HEK293 (cell line): ENCODE measurements at regions not wholly inside any gene's neighbourhood (a gene's known extent, or its start where the extent isn't known, plus 50 kb on each side); places are given as distances from the start of the nearest gene placed in this dataset.

Experiments
- CTCF ChIA-PET: fragments of 350-600 bp; formaldehyde crosslinking; extraction: SDS; loops from one replicate; lab custom pipeline; 2021; ENCODE audit warnings: antibody characterized with exemption; lab: Yijun Ruan, JAX
- POLR2A ChIA-PET: fragments of 300-600 bp; formaldehyde crosslinking; extraction: SDS; loops from one replicate; lab custom pipeline; 2020; ENCODE audit warnings: antibody characterized with exemption, inconsistent platforms; lab: Yijun Ruan, JAX
- H3K27ac ChIP-seq: fragments of 200-500 bp; sonication (Bioruptor generic); 2 replicates; pipeline ENCODE4 v1.5.1; 2014; ENCODE audit warnings: low read depth, low read length, control low read depth, inconsistent platforms; ENCODE audit errors: extremely low read depth
- H3K36me3 ChIP-seq, 2 experiments: fragments of 200-500 bp in 1 of 2; sonication (Bioruptor generic) in 1 of 2; 1 replicate in 1 of 2; 2 replicates in 1 of 2; pipeline ENCODE4 v1.5.1; 2014 to 2017; ENCODE audit warnings: inconsistent platforms in 2 of 2, low read length in 2 of 2; ENCODE audit not compliant: control insufficient read depth in 2 of 2, insufficient read depth in 1 of 2
- H3K4me1 ChIP-seq: fragments of 200-500 bp; sonication (Bioruptor generic); 2 replicates; pipeline ENCODE4 v1.5.1; 2014; ENCODE audit warnings: mild to moderate bottlenecking, low read length, inconsistent platforms; ENCODE audit not compliant: control insufficient read depth, insufficient read depth
- H3K4me3 ChIP-seq: 2 replicates; pipeline ENCODE4 v1.5.1; 2011; ENCODE audit warnings: low read depth, mild to moderate bottlenecking, control low read depth, low read length, moderate library complexity
- H3K9me3 ChIP-seq: fragments of 200-500 bp; sonication (Bioruptor generic); 2 replicates; pipeline ENCODE4 v1.5.1; 2014; ENCODE audit warnings: low read depth, low read length, inconsistent platforms; ENCODE audit not compliant: control insufficient read depth, insufficient read depth
- EGR2 ChIP-seq: fragments of 450-650 bp; formaldehyde crosslinking; IDR thresholded peaks from 2 replicates; pipeline ENCODE4 v1.5.1; 2016; ENCODE audit warnings: low read depth, missing biosample characterization, missing genetic modification characterization
- GLIS2 ChIP-seq: fragments of 450-650 bp; formaldehyde crosslinking; IDR thresholded peaks from 2 replicates; pipeline ENCODE4 v1.5.1; 2016; ENCODE audit warnings: missing biosample characterization, missing genetic modification characterization
- HOXA7 ChIP-seq: sonication (generic); formaldehyde crosslinking; IDR thresholded peaks from 2 replicates; pipeline ENCODE4 v1.8.1; 2022; ENCODE audit warnings: missing genetic modification reagents, borderline replicate concordance
- IKZF3 ChIP-seq: fragments of 450-650 bp; IDR thresholded peaks from 2 replicates; pipeline ENCODE4 v1.5.0; 2018; ENCODE audit warnings: missing biosample characterization, mild to moderate bottlenecking, missing genetic modification characterization, moderate library complexity
- MZF1 ChIP-seq: fragments of 450-650 bp; formaldehyde crosslinking; IDR thresholded peaks from 2 replicates; pipeline ENCODE4 v1.5.1; 2017; ENCODE audit warnings: missing biosample characterization, missing genetic modification characterization, borderline replicate concordance
- PRDM1 ChIP-seq: fragments of 450-650 bp; formaldehyde crosslinking; IDR thresholded peaks from 2 replicates; pipeline ENCODE4; 2016; ENCODE audit warnings: missing biosample characterization, missing genetic modification characterization
- SP3 ChIP-seq: fragments of 450-650 bp; formaldehyde crosslinking; IDR thresholded peaks from 2 replicates; pipeline ENCODE4 v1.5.1; 2016; ENCODE audit warnings: missing biosample characterization, missing genetic modification characterization
- WT1 ChIP-seq: fragments of 450-650 bp; formaldehyde crosslinking; IDR thresholded peaks from 2 replicates; pipeline ENCODE4 v1.5.1; 2016; ENCODE audit warnings: missing biosample characterization, missing genetic modification characterization
- ZBTB20 ChIP-seq: fragments of 450-650 bp; formaldehyde crosslinking; IDR thresholded peaks from 2 replicates; pipeline ENCODE4 v1.5.1; 2016; ENCODE audit warnings: missing biosample characterization, missing genetic modification characterization
- ZEB2 ChIP-seq: fragments of 450-650 bp; formaldehyde crosslinking; IDR thresholded peaks from 2 replicates; pipeline ENCODE4 v1.5.1; 2016; ENCODE audit warnings: missing biosample characterization, missing genetic modification characterization
- ZFP3 ChIP-seq: fragments of 450-650 bp; formaldehyde crosslinking; IDR thresholded peaks from 2 replicates; pipeline ENCODE4 v1.5.1; 2016; ENCODE audit warnings: low read depth, missing biosample characterization, missing genetic modification characterization
- ZNF157 ChIP-seq: fragments of 450-650 bp; formaldehyde crosslinking; IDR thresholded peaks from 2 replicates; pipeline ENCODE4 v1.5.1; 2016; ENCODE audit warnings: missing biosample characterization, missing genetic modification characterization
- ZNF324 ChIP-seq: fragments of 450-650 bp; formaldehyde crosslinking; IDR thresholded peaks from 2 replicates; pipeline ENCODE4 v1.5.1; 2016; ENCODE audit warnings: missing biosample characterization, missing genetic modification characterization
- ZNF394 ChIP-seq: fragments of 450-650 bp; formaldehyde crosslinking; IDR thresholded peaks from 2 replicates; pipeline ENCODE4 v1.5.1; 2016; ENCODE audit warnings: missing biosample characterization, missing genetic modification characterization, mild to moderate bottlenecking, moderate library complexity, borderline replicate concordance
- ZNF404 ChIP-seq: fragments of 450-650 bp; formaldehyde crosslinking; IDR thresholded peaks from 2 replicates; pipeline ENCODE4 v1.5.1; 2017; ENCODE audit warnings: missing biosample characterization, missing genetic modification characterization
- ZNF433 ChIP-seq: fragments of 450-650 bp; formaldehyde crosslinking; IDR thresholded peaks from 2 replicates; pipeline ENCODE4 v1.5.1; 2016; ENCODE audit warnings: missing biosample characterization, missing genetic modification characterization, low read depth
- ZNF514 ChIP-seq: fragments of 450-650 bp; formaldehyde crosslinking; IDR thresholded peaks from 2 replicates; pipeline ENCODE4 v1.5.1; 2016; ENCODE audit warnings: missing biosample characterization, missing genetic modification characterization
- ZNF621 ChIP-seq: fragments of 450-650 bp; formaldehyde crosslinking; IDR thresholded peaks from 2 replicates; pipeline ENCODE4 v1.5.1; 2017; ENCODE audit warnings: missing biosample characterization, missing genetic modification characterization
- ZNF639 ChIP-seq: fragments of 450-650 bp; formaldehyde crosslinking; IDR thresholded peaks from 2 replicates; pipeline ENCODE4 v1.5.1; 2016; ENCODE audit warnings: missing biosample characterization, missing genetic modification characterization
- ZNF660 ChIP-seq: fragments of 450-650 bp; IDR thresholded peaks from 2 replicates; pipeline ENCODE4 v1.5.1; 2018; ENCODE audit warnings: missing biosample characterization, mild to moderate bottlenecking, missing genetic modification characterization
- ZNF777 ChIP-seq: fragments of 450-650 bp; formaldehyde crosslinking; IDR thresholded peaks from 2 replicates; pipeline ENCODE4 v1.5.1; 2017; ENCODE audit warnings: missing biosample characterization, missing genetic modification characterization, borderline replicate concordance
- ZNF791 ChIP-seq: fragments of 450-650 bp; formaldehyde crosslinking; IDR thresholded peaks from 2 replicates; pipeline ENCODE4 v1.5.1; 2016; ENCODE audit warnings: missing biosample characterization, missing genetic modification characterization
- ZXDB ChIP-seq: fragments of 450-650 bp; formaldehyde crosslinking; IDR thresholded peaks from 2 replicates; pipeline ENCODE4 v1.5.1; 2016; ENCODE audit warnings: missing biosample characterization, missing genetic modification characterization
- TF ChIP-seq, protein P1 (sequence below): fragments of 450-650 bp; formaldehyde crosslinking; IDR thresholded peaks from 2 replicates; pipeline ENCODE4 v1.5.1; 2016; ENCODE audit warnings: missing biosample characterization, missing genetic modification characterization
- TF ChIP-seq, protein P2 (sequence below): IDR thresholded peaks from 2 replicates; pipeline ENCODE4 v1.6.1; 2011; ENCODE audit warnings: mild to moderate bottlenecking, low read depth, low read length, borderline replicate concordance

DNA sequence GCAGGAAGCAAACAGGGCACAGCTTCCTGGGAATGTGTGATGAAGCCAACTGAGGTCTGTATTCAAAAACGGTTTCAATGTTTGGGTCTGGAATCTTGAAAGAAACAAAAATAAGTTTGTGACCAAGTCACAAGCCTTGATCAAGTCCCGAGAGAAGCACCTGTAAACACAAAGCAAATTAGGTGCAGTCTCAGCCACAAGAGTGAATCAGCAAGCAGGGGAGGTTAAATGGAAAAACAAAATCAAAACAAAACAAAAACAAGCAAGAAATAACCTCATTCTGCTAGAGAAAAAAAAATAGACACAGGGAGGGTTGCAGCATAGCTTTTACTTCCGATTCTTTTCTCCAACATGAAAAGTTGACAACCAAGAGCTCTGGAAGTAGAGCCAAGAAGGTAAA is 201.7 kb downstream of the CLIC5 start:
- TF ChIP-seq ZNF433 (tag by site-specific recombination) (no peak), ZNF639 (tag by site-specific recombination) (no peak), ZNF660 (no peak), ZNF157 (no peak), WT1 (tag by site-specific recombination) (no peak), HOXA7 (no peak), ZNF791 (tag by site-specific recombination) (no peak), ZEB2 (tag by site-specific recombination) (no peak), ZBTB20 (tag by site-specific recombination) (no peak)
- no peaks in the 10 kb centered on the region for H3K9me3 ChIP-seq
- H3K4me1 ChIP-seq = peaks cover 4% of the 10 kb centered on the region; the same call in 1 of the 2 replicates
- ChIA-PET CTCF (interaction anchor here (0.5 to 0.7 kb wide), 2 partner anchors 19 to 243 kb away, joined by 3 to 5 read pairs; no protein-coding TSS in a partner anchor), POLR2A (no interaction called here)
- H3K36me3 ChIP-seq = no peaks in the 10 kb centered on the region
- H3K27ac ChIP-seq = no peak overlapping the region
- no peak overlapping the region for H3K4me3 ChIP-seq

- H3K36me3 ChIP-seq = no peaks in the 10 kb centered on the region
- CTCF ChIA-PET = no interaction called here
- H3K9me3 ChIP-seq = no peaks in the 10 kb centered on the region
- no peak overlapping the region for H3K27ac ChIP-seq
- no peak overlapping the region for H3K4me3 ChIP-seq
- TF ChIP-seq GLIS2 (tag by site-specific recombination) (no peak), ZNF621 (no peak), ZNF777 (tag by site-specific recombination) (no peak), IKZF3 (tag by site-specific recombination) (no peak), ZFP3 (tag by site-specific recombination) (no peak), MZF1 (no peak), SP3 (tag by site-specific recombination) (no peak), WT1 (tag by site-specific recombination) (no peak), ZNF324 (tag by site-specific recombination) (no peak), EGR2 (tag by site-specific recombination) (no peak), ZNF394 (no peak), ZBTB20 (tag by site-specific recombination) (no peak), ZNF514 (tag by site-specific recombination) (no peak), PRDM1 (tag by site-specific recombination) (no peak), ZNF404 (no peak), ZXDB (tag by site-specific recombination) (no peak)
- TF ChIP-seq, protein P1, sequence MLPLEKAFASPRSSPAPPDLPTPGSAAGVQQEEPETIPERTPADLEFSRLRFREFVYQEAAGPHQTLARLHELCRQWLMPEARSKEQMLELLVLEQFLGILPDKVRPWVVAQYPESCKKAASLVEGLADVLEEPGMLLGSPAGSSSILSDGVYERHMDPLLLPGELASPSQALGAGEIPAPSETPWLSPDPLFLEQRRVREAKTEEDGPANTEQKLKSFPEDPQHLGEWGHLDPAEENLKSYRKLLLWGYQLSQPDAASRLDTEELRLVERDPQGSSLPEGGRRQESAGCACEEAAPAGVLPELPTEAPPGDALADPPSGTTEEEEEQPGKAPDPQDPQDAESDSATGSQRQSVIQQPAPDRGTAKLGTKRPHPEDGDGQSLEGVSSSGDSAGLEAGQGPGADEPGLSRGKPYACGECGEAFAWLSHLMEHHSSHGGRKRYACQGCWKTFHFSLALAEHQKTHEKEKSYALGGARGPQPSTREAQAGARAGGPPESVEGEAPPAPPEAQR (tag by site-specific recombination) = no peak
- TF ChIP-seq, protein P2, sequence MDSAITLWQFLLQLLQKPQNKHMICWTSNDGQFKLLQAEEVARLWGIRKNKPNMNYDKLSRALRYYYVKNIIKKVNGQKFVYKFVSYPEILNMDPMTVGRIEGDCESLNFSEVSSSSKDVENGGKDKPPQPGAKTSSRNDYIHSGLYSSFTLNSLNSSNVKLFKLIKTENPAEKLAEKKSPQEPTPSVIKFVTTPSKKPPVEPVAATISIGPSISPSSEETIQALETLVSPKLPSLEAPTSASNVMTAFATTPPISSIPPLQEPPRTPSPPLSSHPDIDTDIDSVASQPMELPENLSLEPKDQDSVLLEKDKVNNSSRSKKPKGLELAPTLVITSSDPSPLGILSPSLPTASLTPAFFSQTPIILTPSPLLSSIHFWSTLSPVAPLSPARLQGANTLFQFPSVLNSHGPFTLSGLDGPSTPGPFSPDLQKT = no peak
- POLR2A ChIA-PET = no interaction called here
- peaks cover 4% of the 10 kb centered on the region; the same call in 1 of the 2 replicates for H3K4me1 ChIP-seq
Measured at GRCh38 chr6:45812922-45813321, 202.7 kb downstream of the CLIC5 start.
